Bone marrow (tissue), 2 donors: ENCODE measurements at regions not wholly inside any gene's neighbourhood (a gene's known extent, or its start where the extent isn't known, plus 50 kb on each side); places are given as distances from the start of the nearest gene placed in this dataset.
"Not testable (repeated sequence)": the region's sequence is repeated elsewhere in the genome, so short reads cannot be mapped to it uniquely, and the experiment has no call there.

Source experiments
- DNase-seq, 2 donors: peaks; one replicate each; lab custom pipeline; 2025; lab: John Stamatoyannopoulos, UW

DNA sequence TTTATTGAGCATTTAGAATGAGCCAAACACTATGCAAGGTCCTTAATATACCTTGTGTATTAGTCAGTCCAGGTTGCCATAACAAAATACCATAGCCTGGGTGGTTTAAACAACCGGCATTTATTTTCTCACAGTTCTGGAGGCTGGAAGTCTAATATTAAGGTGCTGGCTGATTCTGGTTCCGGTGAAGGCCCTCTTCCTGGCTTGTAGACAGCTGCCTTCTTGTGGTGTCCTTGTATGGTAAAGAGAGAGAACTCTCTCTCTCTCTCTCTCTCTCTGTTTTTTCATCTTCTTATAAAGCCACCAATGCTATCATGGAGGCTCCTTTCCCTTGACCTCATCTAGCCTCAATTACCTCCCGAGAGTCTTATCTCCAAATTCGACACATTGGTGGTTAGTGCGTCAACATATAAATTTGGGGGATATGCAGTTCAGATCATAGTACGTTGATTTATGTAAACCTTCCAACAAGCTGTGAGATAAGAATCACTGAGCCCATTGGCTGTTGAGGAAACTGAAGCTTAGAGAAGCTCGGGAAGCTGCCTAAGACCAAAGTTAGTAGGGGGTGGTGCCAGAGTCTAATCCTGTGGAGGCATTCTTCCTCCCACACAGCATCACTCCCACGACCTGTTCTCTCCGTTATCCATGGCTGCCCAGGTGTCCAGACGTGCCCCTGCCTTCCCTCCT is 298.0 kb upstream of the PROK2 start:
- DNase-seq, result no peak

GRCh38 chr3:72082186-72082715 is 297.3 kb upstream of the PROK2 start:
- DNase-seq, result peak; percentile 23 to 95

- no peak for DNase-seq
Measured at GRCh38 chr3:72081471-72082185, 296.7 kb upstream of the PROK2 start.

DNA sequence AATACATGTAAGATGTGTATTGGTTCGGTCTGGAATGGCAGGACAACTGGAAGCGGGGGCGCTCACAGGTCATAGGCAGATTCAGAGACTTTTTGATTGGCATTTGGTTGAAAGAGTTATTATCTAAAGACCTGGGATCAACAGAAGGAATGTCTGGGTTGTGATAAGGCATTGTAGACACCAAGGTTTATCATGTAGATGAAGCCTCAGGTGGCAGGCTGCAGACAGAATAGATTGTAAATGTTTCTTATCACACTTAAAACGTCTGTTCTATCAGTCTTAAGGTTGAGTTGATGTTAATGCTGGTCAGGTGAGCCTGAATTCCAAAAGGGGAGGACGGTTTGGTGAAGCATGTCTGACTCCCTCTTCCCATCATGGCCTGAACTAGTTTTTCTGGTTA is 295.9 kb upstream of the PROK2 start:
- no peak for DNase-seq

- peak in 1 of 2 donors; percentile 6 for DNase-seq
Measured at GRCh38 chr3:72080095-72080494, 295.1 kb upstream of the PROK2 start.

- DNase-seq, result no peak
Measured at GRCh38 chr3:72079369-72079872, 294.5 kb upstream of the PROK2 start.

DNA sequence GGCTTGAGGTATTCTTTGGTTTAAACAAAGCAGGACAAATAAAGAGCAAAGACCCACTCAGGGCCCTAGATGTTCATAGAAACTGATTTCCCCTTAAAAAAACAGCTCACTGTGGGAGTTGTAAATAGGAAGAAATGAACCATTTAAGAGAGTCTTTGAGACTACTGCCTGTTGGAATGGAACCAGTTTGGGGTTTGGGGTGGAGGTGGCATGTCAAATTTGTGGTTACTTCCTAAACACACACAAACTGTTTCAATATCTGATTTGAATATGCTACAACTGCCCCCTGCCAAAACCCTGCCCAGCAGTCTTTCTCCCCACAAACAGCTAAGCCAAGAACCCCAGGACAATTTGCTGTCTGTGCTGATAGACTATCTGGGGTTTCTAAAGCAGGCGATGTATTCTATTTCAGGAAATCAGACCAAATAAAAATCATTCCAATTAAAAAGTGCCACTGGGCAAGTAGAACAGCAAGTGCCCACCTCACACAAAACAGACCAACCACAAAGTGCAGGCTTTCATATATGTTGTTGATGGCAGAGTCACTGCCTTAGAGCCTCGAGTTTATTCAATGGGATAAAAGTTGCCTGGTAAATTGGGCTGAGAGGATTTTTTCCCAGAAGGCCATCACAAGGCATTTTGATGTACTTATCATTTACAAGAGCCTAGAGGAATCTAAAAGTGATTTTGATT is 293.9 kb upstream of the PROK2 start:
- no peak for DNase-seq

DNA sequence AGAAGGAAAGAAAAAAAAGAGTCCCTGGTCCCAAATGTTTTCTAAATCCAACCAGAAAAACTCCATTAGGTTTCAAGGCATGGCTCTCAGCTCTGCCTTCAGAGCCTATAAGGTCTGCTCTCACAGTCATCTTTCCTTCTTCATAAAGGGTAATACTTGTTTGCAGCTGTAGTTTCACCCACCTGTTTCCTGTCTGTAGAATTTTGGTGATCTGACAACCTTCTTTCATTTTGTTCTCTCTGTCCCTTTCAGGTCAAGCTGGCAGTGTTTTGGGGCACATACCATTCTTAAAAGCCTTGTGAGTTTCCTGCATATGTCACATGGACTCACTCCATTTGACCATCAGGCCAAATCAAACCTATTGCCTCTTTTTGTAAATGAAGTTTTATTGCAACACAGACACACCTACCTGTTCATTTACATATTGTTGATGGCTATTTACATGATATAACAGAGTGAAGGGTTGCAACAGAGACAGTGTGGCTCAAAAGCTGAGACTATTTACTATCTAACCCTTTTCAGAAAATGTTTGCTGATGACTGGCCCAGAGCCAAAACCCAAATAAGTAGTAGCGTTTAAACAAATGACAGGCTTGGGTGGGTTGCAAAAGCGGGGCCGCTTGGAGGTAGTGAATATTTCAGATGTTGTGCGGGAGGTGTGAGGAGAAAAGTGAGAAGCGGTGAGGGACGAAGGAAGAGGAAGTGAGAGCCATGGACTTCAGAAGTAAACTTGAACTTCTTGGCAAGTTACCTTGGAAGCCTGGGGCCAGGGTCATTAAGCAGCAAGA is 292.7 kb upstream of the PROK2 start:
- DNase-seq, result peak in 1 of 2 donors; percentile 34

- DNase-seq, result not testable (repeated sequence)
Measured at GRCh38 chr3:72075848-72076247, 290.9 kb upstream of the PROK2 start.

DNA sequence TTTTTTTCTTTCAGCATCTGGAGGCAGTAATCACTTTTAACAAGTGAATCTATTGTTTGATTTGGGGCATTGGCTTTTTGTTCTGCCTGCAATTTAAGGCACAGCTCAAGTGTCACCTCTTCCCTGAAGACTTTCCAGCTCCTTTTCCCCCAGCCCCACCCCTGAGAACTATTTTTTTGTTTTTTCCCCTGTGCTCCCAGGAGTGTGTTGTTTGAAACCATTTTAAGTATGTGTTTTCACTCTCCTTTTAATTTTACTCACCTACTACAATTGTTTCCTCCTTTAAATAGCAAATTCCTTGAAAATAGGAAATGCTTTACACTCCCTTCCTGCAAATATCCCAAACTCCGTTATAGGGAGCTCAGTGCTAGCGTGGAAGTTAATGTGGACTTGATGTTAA is 286.7 kb upstream of the PROK2 start:
- DNase-seq, result no peak

DNA sequence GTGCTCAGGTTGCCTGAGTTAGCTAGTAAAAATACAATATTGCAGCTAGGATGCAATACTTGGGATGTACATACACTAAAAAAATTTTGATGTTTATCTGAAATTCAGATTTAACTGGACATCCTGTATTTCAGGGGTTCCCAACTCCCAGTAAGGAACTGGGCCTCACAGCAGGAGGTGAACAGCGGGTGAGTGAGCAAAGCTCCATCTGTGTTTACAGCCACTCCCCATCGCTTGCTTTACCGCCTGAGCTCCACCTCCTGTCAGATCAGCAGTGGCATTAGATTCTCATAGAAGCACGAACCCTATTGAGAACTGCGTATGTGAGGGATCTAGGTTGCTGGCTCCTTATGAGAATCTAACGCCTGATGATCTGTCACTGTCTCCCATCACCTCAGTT is 285.1 kb upstream of the PROK2 start:
- DNase-seq, result no peak

- DNase-seq, result no peak
Measured at GRCh38 chr3:72069543-72069942, 284.6 kb upstream of the PROK2 start.

DNA sequence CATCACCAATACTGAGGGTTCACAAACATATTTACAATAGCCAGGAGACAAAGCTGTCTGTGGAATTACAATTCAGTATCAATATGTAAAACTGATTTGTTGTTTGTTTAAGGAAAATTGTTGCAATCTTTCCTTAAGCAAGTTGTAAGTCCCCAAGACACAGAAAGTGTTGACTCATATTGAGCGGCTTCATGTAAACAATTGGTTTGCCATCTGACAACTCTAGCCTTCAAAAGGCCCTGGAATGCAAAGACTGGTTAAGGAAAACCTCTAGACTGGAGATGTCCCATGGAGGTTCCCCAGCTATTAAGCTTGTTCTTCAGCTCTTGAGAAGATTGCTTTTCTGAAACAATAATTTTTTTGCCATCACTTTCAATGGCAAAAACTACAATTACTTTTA is 283.7 kb upstream of the PROK2 start:
- no peak for DNase-seq

DNA sequence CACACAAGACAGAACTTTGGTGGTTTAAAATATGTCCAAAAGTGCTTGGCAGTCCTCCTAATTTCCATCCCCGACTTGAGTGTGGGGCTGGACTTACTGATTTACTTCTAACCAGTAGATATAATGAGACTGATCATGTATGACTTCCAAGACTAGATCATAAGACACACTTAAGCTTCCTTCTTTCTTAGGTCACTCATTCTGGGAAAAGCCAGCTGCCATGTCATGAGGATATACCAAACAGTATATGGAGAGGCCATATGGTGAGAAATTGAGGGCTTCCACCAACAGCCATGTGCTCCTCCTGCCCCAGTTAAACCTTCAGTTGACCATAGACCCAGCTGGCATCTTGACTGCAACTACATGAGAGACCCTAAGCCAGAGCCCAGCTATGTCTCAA is 282.8 kb upstream of the PROK2 start:
- DNase-seq, result no peak

GRCh38 chr3:72065872-72066641 is 281.1 kb upstream of the PROK2 start:
- DNase-seq, result no peak

GRCh38 chr3:72065236-72065635 is 280.3 kb upstream of the PROK2 start:
- DNase-seq, result no peak

DNA sequence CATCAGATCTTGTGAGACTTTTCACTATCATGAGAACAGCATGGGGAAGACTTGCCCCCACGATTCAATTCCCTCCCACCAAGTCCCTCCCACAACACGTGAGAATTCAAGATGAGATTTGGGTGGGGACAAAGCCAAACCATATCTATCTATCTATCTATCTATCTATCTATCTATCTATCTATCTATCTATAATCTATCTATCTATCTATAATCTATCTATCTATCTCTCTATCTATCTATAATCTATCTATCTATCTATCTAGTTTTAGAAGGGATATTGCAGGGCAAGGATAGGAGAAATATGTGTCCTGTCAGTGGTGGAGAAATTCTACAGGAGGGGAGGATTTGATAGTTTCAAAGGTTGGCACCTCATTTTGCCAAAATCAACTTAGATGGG is 279.8 kb upstream of the PROK2 start:
- DNase-seq, result not testable (repeated sequence)

DNA sequence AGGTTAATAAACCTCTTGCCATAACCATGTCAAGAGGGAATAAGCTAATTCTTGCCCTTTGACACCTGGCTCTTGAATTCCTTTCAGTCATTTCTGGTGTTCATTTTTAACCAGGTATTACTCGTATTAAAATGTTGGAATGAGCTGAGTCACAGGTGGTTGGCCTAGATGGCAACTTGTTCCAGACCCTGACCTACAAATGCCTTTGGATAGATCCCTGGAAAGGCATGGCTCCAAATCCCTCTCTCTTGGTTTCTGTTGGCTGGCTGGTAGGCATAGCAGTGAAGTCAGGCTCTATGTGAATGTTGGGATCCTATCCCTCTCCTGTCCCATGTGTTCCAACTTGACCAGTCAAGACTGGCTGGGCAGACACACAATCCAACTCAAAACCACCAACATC is 277.1 kb upstream of the PROK2 start:
- no peak for DNase-seq

- no peak for DNase-seq
Measured at GRCh38 chr3:72060447-72061034, 275.6 kb upstream of the PROK2 start.

GRCh38 chr3:72058493-72059081 is 273.6 kb upstream of the PROK2 start:
- DNase-seq, result no peak
